ENCODE measurements at regions not wholly inside any gene's neighbourhood (a gene's known extent, or its start where the extent isn't known, plus 50 kb on each side); places are given as distances from the start of the nearest gene placed in this dataset.

GRCh38 chr18:1229634-1230033, 325.0 kb downstream of the ADCYAP1 start:
- H3K4me1 Mint-ChIP-seq, result no peaks in the 10 kb centered on the region
- H3K27ac Mint-ChIP-seq, result no peak overlapping the region
- no peak overlapping the region for H3K4me3 Mint-ChIP-seq
- H3K27me3 Mint-ChIP-seq (ENCODE audit: low read depth), result no peaks in the 10 kb centered on the region
- DNase-seq (ENCODE audit: low spot score in 2 of 2, unreplicated experiment in 2 of 2), result no peak
- TF ChIP-seq, protein P1, sequence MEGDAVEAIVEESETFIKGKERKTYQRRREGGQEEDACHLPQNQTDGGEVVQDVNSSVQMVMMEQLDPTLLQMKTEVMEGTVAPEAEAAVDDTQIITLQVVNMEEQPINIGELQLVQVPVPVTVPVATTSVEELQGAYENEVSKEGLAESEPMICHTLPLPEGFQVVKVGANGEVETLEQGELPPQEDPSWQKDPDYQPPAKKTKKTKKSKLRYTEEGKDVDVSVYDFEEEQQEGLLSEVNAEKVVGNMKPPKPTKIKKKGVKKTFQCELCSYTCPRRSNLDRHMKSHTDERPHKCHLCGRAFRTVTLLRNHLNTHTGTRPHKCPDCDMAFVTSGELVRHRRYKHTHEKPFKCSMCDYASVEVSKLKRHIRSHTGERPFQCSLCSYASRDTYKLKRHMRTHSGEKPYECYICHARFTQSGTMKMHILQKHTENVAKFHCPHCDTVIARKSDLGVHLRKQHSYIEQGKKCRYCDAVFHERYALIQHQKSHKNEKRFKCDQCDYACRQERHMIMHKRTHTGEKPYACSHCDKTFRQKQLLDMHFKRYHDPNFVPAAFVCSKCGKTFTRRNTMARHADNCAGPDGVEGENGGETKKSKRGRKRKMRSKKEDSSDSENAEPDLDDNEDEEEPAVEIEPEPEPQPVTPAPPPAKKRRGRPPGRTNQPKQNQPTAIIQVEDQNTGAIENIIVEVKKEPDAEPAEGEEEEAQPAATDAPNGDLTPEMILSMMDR (IDR thresholded peaks at IDR 0.05; ENCODE audit: unreplicated experiment), result no peak
- H3K36me3 Mint-ChIP-seq, result peaks cover 23% of the 10 kb centered on the region
- peaks cover 46% of the 10 kb centered on the region for H3K9me3 Mint-ChIP-seq

- Mint-ChIP-seq H3K27me3 (ENCODE audit: low read depth) (no peaks in the 10 kb centered on the region), H3K4me1 (no peaks in the 10 kb centered on the region), H3K4me3 (no peak overlapping the region), H3K9me3 (peaks cover 75% of the 10 kb centered on the region), H3K36me3 (peaks cover 38% of the 10 kb centered on the region), H3K27ac (no peak overlapping the region)
- TF ChIP-seq, protein P1 (IDR thresholded peaks at IDR 0.05; ENCODE audit: unreplicated experiment), result no peak
- no peak for DNase-seq (ENCODE audit: low spot score in 2 of 2, unreplicated experiment in 2 of 2)
Measured at GRCh38 chr18:1232867-1233266, 328.2 kb downstream of the ADCYAP1 start.

GRCh38 chr18:1240701-1241100, 336.0 kb downstream of the ADCYAP1 start:
- DNase-seq (ENCODE audit: low spot score in 2 of 2, unreplicated experiment in 2 of 2), result no peak
- Mint-ChIP-seq H3K9me3 (peaks cover 19% of the 10 kb centered on the region), H3K4me1 (no peaks in the 10 kb centered on the region), H3K36me3 (peaks cover 10% of the 10 kb centered on the region), H3K4me3 (no peak overlapping the region), H3K27ac (no peak overlapping the region), H3K27me3 (ENCODE audit: low read depth) (no peaks in the 10 kb centered on the region)
- TF ChIP-seq, protein P1 (IDR thresholded peaks at IDR 0.05; ENCODE audit: unreplicated experiment), result no peak

DNA sequence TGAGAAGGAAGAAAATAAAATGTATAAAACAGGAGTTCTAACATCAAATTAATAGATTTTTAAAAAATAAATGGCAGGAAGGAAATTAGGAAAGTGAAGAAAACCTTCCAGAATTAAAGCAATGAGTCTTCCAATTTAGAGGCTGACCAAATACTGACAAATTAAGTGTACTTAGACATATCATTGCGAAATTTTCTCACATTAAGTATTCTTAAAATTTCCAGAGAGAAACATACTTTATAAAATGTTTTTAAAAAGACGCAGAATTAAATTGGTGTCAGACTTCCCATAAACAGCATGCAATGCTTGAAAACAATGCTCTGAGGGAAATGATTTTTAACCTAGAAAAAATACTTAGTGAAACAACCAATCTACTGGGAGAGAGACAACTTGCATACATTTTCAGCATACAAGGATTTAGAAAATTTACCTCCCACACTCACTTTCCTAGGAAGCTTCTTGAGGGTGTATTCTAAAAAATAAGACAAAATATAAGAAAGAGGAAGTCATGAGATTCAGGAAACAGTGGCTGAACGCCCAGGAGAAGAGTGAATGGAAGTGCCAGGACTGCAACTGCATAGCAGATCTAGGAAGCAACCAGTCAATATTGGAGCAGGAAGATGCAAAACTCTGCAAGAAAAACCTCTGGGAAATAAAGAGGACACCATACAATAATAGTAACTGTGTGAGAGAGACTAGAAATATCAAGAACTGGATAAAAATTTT, 339.9 kb downstream of the ADCYAP1 start:
- TF ChIP-seq, protein P1 (IDR thresholded peaks at IDR 0.05; ENCODE audit: unreplicated experiment), result no peak
- Mint-ChIP-seq H3K9me3 (no peaks in the 10 kb centered on the region), H3K27ac (no peak overlapping the region), H3K4me3 (no peak overlapping the region), H3K36me3 (no peaks in the 10 kb centered on the region), H3K27me3 (ENCODE audit: low read depth) (no peaks in the 10 kb centered on the region), H3K4me1 (peaks cover 4% of the 10 kb centered on the region)
- DNase-seq (ENCODE audit: low spot score in 2 of 2, unreplicated experiment in 2 of 2), result no peak

DNA sequence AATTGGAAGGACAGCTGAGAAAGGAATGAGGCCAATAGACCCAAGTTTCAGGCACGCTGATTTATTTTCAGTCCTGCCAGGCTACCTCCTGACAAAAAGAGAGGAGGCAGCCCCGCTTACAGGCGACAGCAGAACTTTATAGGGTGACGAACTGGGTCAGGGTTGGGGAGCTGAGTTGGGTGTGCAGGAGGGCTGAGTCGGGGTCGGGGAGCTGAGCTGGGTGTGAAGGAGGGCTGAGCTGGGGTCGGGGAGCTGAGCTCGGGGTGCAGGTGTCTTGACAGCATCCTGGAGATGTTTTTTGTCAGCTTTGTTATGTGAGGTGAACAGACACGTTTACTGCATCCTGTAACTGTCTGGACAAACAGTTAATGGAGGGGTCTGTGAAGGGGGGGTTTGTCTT, 342.2 kb downstream of the ADCYAP1 start:
- no peak overlapping the region for H3K4me3 Mint-ChIP-seq
- no peak for DNase-seq (ENCODE audit: low spot score in 2 of 2, unreplicated experiment in 2 of 2)
- no peaks in the 10 kb centered on the region for H3K36me3 Mint-ChIP-seq
- no peaks in the 10 kb centered on the region for H3K27me3 Mint-ChIP-seq (ENCODE audit: low read depth)
- peaks cover 4% of the 10 kb centered on the region for H3K4me1 Mint-ChIP-seq
- no peak overlapping the region for H3K27ac Mint-ChIP-seq
- no peaks in the 10 kb centered on the region for H3K9me3 Mint-ChIP-seq
- TF ChIP-seq, protein P1 (IDR thresholded peaks at IDR 0.05; ENCODE audit: unreplicated experiment), result no peak

Data from mesothelial cell of epicardium (in vitro differentiated cells).